HG02642 (cell line): ENCODE measurements at regions not wholly inside any gene's neighbourhood (a gene's known extent, or its start where the extent isn't known, plus 50 kb on each side); places are given as distances from the start of the nearest gene placed in this dataset.
"Not testable (repeated sequence)": the region's sequence is repeated elsewhere in the genome, so short reads cannot be mapped to it uniquely, and the experiment has no call there.

Source experiments
- ATAC-seq: cut with Tn5 transposase; IDR thresholded peaks from one replicate; pipeline ENCODE4 v1.9.1; 2021; ENCODE audit warnings: mild to moderate bottlenecking; ENCODE audit not compliant: unreplicated experiment, poor library complexity

DNA sequence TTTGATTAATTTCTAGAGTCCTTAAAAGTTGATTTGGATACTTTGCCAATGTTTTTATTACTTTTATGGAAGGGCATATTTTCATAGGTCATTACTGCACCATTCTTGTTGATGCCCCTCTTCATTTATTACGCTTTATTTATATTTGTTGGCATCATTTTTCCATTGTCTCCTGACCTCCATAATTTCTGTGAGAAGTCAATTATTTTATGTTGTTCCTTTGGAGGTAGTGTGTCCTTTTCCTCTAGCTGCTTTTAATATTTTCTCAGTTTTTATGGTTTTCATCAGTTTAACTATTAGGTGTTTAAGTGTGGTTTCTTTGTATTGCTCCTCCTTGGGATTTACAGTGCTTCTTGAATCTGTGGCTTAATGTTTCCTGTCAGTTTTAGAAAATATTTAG, 134.9 kb downstream of the SAMD9 start:
- ATAC-seq: no peak

DNA sequence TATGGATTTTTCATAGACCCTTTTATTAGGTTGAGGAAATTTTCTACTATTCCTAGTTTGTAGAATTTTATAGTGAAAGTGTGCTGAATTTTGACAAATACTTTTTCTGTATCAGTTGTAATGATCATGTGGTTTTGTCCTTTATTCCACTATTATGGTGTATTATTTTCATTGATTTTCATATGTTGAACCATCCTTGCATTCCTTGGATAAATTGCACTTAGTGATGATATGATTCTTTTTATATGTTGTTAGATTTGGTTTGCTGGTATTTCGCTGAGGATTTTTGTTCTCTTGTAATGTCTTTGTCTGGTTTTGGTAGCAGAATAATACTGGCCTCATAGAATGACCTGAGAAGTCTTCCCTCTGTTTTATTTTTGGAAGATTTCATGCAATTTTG, 140.6 kb upstream of the CDK6 start:
- no peak for ATAC-seq

DNA sequence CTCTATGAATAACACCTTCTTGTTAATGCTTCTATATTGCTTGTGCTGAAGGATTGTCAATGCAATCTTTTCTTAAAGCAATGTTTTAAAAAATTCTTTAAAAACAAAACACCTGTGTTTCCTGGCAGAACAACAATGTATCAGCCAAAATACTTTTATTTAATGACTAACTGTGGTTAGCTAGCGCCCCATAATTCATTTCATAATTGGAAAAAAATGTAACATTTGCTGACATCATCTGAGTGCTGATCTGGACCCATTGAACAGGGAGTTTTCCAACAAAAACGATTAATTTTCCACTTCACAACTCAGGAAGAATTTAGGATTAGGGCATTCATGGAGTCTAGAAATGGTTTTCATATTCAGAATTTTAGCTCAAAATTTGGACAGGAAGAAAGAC, 137.6 kb upstream of the CDK6 start:
- no peak for ATAC-seq

- ATAC-seq: no peak
Measured at GRCh38 chr7:92973293-92973731, 136.9 kb upstream of the CDK6 start.

DNA sequence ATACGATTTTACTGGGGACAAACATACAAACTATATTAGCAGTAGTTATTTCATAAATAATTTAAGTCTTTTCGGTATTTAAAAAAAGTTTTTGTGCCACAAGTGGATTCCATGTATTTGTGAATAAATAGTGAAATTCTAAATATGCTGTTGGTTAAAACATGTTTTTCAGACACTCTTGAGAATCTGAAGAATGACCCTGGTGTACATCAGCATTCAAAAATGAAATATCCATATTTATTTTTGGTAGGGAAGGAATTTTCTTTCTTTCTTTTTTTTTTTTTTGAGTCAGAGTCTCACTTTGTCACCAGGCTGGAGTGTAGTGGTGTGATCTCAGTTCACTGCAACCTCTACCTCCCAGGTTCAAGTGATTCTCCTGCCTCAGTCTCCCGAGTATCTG, 136.1 kb upstream of the CDK6 start:
- ATAC-seq: no peak

- ATAC-seq: no peak
Measured at GRCh38 chr7:92969061-92969460, 132.7 kb upstream of the CDK6 start.

DNA sequence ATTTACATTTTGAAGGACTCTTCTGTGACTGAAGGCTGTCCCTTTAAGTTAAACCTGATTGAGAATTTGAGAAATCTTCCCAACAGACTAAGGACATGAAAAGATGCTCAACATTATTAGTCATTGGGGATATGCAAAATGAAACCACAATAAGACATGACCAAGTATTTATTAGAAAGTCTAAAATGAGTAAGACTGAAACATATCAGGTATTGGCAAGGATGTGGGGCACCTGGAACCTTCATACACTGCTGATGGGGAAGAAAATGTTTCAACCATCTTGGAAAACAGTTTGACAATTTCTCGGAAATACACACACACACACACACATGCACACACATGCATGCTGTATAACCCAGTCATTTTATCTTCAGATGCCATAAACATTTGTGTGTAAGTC, 132.1 kb upstream of the CDK6 start:
- no peak for ATAC-seq

DNA sequence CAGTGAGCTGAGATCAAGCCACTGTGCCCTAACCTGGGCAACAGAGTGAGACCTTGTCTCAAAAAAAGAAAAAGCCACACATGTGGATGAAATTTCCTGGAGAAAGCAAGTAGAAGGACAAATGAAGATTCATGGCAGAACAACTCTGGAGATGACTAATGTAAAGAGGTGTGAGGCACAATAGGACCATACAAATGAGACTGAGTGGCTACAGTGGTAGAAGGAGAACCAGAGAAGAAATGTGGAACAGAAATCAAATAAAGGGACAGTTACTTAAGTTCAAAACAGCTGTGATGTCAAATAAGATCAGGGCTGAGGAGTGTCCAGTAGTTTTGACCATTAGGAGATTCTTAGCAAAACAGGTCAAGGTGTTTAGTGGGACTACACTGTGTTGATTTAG, 130.9 kb upstream of the CDK6 start:
- no peak for ATAC-seq

DNA sequence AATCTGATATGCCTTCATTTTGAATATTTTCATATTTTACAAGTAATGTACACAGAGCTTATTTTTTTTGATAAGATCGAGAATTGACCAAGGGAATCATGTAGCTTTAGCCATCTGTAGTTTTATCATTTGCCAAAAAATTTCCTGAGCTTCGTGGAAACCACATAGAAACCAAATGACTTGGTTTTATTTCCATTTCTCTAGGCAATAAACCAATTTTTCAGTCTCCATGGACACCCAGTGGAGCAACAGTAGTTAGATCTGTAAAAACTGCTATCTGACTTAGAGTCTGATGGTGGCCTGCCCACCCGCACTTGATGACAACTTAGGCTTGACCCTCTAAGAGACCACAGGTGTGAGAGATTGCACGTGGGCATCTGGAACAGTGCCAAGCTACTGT, 127.8 kb upstream of the CDK6 start:
- ATAC-seq: no peak

DNA sequence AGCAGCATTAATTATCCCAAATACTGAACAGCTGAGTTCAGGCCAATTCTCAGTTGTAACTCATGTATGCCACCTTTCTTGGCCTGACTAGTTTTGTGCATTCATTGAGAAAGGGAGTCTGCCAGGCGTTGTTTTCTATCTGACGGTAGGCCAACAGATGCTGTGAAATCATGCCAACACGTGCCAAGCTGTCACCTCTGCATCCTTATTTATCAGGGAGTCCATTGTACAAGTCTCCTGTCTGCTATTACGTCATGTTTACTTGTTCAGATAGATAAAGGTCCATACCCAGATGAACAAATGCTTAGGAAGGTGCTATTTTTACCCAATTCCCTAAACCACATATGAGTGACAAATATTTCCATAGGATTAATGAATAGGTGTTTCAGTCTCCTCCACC, 127.2 kb upstream of the CDK6 start:
- no peak for ATAC-seq

GRCh38 chr7:92961961-92962360, 125.6 kb upstream of the CDK6 start:
- ATAC-seq: no peak

DNA sequence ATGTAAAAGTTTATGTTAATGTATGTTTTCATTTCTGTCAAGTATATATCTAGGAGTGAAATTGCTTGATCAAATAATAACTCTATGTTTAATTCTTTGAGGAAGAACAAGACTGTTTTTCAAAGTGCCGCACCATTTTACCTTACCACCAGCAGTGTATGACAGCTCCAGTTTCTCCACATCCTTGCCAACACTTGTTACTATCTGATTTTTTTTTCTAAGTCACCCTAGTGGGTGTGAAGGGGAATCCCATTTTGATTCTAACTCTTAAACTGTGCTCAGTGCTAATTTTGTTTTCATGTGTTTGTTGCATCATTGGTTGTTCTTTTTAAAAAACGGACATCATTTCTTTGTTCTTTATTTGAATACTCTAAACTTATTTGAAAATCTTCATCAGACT, 120.2 kb upstream of the CDK6 start:
- ATAC-seq: no peak

DNA sequence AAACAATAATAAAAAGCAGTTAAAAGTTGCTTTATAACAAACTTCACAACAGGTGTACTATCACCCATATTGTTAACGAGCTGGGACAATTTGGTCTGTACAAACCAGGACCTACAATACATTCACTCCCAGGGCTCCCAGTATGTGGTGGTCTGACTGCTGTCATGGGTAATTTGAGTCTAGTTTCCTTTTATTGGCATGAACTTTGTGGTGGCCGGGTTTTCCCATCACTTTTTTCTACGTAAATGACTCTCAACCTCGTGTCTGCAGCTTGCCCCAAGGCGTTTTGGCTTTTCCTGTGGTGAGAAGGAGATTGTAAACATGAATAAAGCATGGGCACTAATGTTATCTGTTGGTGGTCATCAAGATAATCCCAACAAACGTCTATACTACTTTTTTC, 118.7 kb upstream of the CDK6 start:
- no peak for ATAC-seq

GRCh38 chr7:92953657-92954056, 117.3 kb upstream of the CDK6 start:
- ATAC-seq: no peak

DNA sequence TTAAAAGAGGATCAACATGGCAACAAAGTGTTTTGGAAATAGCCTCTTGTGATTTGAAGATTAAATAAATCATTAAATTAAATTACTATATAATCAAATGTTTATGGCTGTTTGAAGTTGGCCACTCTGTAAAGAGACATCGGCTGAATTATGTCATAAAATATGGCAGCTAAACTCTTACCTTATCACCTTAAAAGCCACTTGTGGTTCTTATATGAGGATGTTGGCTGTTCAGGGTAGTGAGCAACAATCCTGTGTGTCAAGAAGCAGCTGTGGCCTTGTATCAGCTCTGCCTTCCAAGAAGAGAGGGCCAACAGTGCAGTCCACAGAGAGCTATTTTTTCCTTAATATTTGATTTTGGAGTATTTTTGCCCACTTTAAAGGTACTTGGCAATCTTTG, 113.4 kb upstream of the CDK6 start:
- no peak for ATAC-seq

- ATAC-seq: no peak
Measured at GRCh38 chr7:92945840-92946239, 109.5 kb upstream of the CDK6 start.

- no peak for ATAC-seq
Measured at GRCh38 chr7:92944633-92945032, 108.3 kb upstream of the CDK6 start.

DNA sequence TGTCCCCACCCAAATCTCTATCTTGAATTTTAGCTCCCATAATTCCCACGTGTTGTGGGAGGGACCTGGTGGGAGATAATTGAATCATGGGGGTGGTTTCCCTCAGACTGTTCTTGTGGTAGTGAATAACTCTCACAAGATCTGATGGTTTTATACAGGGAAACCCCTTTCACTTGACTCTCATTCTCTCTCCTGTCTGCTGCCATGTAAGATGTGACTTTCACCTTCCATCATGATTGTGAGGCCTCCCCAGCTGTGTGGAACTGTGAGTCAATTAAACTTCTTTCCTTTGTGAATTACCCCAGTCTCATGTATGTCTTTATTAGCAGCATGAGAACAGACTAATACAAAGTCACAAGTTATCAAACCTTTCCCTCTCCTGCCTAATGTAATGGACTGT, 106.3 kb upstream of the CDK6 start:
- not testable (repeated sequence) for ATAC-seq

GRCh38 chr7:92939666-92940360, 103.4 kb upstream of the CDK6 start:
- ATAC-seq: no peak

- no peak for ATAC-seq
Measured at GRCh38 chr7:92934096-92934495, 97.7 kb upstream of the CDK6 start.

GRCh38 chr7:92932450-92932849, 96.1 kb upstream of the CDK6 start:
- no peak for ATAC-seq

DNA sequence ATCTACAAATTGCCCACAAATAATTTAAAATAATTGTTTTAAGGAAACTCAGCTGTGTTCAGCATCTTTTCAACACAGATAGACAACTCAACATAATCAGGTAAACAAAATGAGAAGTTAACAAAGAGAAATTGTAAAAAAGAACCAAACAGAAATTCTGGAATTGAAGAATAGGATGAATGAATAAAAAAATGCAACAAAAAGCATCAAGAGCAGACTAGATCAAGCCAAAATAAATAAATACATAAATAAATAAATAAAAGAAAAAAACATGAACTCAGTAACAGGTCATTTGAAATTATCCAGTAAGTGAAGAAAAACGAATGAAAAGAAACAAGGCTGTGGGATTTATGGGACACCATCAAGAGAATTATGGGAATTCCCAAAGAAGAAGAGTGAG, 94.0 kb upstream of the CDK6 start:
- ATAC-seq: no peak

DNA sequence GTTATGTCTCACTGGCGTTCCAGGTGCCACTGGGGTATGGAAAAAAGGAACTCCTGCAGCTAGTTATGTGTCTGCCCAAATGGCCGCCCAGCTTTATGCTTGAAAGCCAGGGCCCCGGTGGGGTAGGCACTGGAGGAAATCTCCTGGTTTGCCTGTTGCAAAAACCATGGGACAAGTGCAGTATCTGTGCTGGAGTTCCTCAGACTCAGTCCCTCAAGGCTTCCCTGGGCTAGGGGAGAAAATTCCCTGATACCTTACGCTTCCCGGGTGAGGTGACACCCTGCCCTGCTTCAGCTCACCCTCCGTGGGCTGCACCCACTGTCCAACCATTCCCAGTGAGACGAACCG, 90.3 kb upstream of the CDK6 start:
- ATAC-seq: no peak
